BLaER1 (cell line): ENCODE measurements at regions not wholly inside any gene's neighbourhood (a gene's known extent, or its start where the extent isn't known, plus 50 kb on each side); places are given as distances from the start of the nearest gene placed in this dataset.

Experiments
- H3K27ac ChIP-seq: shearing (Covaris generic); formaldehyde crosslinking; 2 replicates; pipeline ENCODE4 v1.8.1; 2022
- H3K27me3 ChIP-seq: shearing (Covaris generic); formaldehyde crosslinking; 2 replicates; pipeline ENCODE4 v1.8.1; 2022
- H3K36me3 ChIP-seq: shearing (Covaris generic); formaldehyde crosslinking; 2 replicates; pipeline ENCODE4 v1.8.1; 2022
- H3K4me1 ChIP-seq: shearing (Covaris generic); formaldehyde crosslinking; 2 replicates; pipeline ENCODE4 v1.8.1; 2022
- H3K4me2 ChIP-seq: shearing (Covaris generic); formaldehyde crosslinking; 2 replicates; pipeline ENCODE4 v1.8.1; 2022
- H3K4me3 ChIP-seq: shearing (Covaris generic); formaldehyde crosslinking; 2 replicates; pipeline ENCODE4 v1.8.1; 2022
- H3K9ac ChIP-seq: shearing (Covaris generic); formaldehyde crosslinking; 2 replicates; pipeline ENCODE4 v1.8.1; 2022
- H3K9me3 ChIP-seq: shearing (Covaris generic); formaldehyde crosslinking; 2 replicates; pipeline ENCODE4 v1.8.1; 2022
- H4K20me1 ChIP-seq: shearing (Covaris generic); formaldehyde crosslinking; 2 replicates; pipeline ENCODE4 v1.8.1; 2022
- Cebpa-rat ChIP-seq: shearing (Covaris generic); IDR thresholded peaks from 2 replicates; pipeline ENCODE4 v1.8.1; 2022

- Histone ChIP-seq H3K4me1 (peaks cover 18% of the 10 kb centered on the region), H3K4me3 (no peak overlapping the region), H3K4me2 (no peak overlapping the region), H4K20me1 (no peaks in the 10 kb centered on the region), H3K27me3 (no peaks in the 10 kb centered on the region), H3K9ac (no peak overlapping the region), H3K9me3 (no peaks in the 10 kb centered on the region), H3K36me3 (no peaks in the 10 kb centered on the region), H3K27ac (no peak overlapping the region)
- TF ChIP-seq Cebpa-rat: no peak
Measured at GRCh38 chr10:83957168-83957947, 182.0 kb upstream of the GHITM start.

GRCh38 chr10:83959328-83959727 is 180.0 kb upstream of the GHITM start:
- no peaks in the 10 kb centered on the region for H3K27me3 ChIP-seq
- no peaks in the 10 kb centered on the region for H4K20me1 ChIP-seq
- no peak overlapping the region for H3K4me2 ChIP-seq
- no peaks in the 10 kb centered on the region for H3K36me3 ChIP-seq
- H3K9me3 ChIP-seq: no peaks in the 10 kb centered on the region
- no peak overlapping the region for H3K4me3 ChIP-seq
- no peak overlapping the region for H3K9ac ChIP-seq
- peaks cover 10% of the 10 kb centered on the region for H3K4me1 ChIP-seq
- no peak for TF ChIP-seq Cebpa-rat
- no peak overlapping the region for H3K27ac ChIP-seq

- no peak overlapping the region for H3K4me2 ChIP-seq
- H3K9ac ChIP-seq: no peak overlapping the region
- H3K4me1 ChIP-seq: peaks cover 2% of the 10 kb centered on the region
- H3K36me3 ChIP-seq: no peaks in the 10 kb centered on the region
- no peak overlapping the region for H3K4me3 ChIP-seq
- H3K27me3 ChIP-seq: no peaks in the 10 kb centered on the region
- no peak overlapping the region for H3K27ac ChIP-seq
- no peaks in the 10 kb centered on the region for H3K9me3 ChIP-seq
- no peak for TF ChIP-seq Cebpa-rat
- H4K20me1 ChIP-seq: no peaks in the 10 kb centered on the region
Measured at GRCh38 chr10:83960125-83960524, 179.2 kb upstream of the GHITM start.

GRCh38 chr10:83961620-83962019 is 177.7 kb upstream of the GHITM start:
- Histone ChIP-seq H4K20me1 (no peaks in the 10 kb centered on the region), H3K9me3 (no peaks in the 10 kb centered on the region), H3K36me3 (no peaks in the 10 kb centered on the region), H3K9ac (no peak overlapping the region), H3K4me2 (no peak overlapping the region), H3K27ac (no peak overlapping the region), H3K27me3 (no peaks in the 10 kb centered on the region), H3K4me3 (no peak overlapping the region), H3K4me1 (no peaks in the 10 kb centered on the region)
- no peak for TF ChIP-seq Cebpa-rat

- H4K20me1 ChIP-seq: no peaks in the 10 kb centered on the region
- no peak overlapping the region for H3K4me2 ChIP-seq
- H3K9me3 ChIP-seq: no peaks in the 10 kb centered on the region
- H3K36me3 ChIP-seq: no peaks in the 10 kb centered on the region
- no peaks in the 10 kb centered on the region for H3K27me3 ChIP-seq
- H3K27ac ChIP-seq: no peak overlapping the region
- TF ChIP-seq Cebpa-rat: no peak
- H3K4me3 ChIP-seq: no peak overlapping the region
- no peaks in the 10 kb centered on the region for H3K4me1 ChIP-seq
- H3K9ac ChIP-seq: no peak overlapping the region
Measured at GRCh38 chr10:83963446-83963845, 175.9 kb upstream of the GHITM start.

GRCh38 chr10:83965473-83965872 is 173.8 kb upstream of the GHITM start:
- Histone ChIP-seq H3K9ac (no peak overlapping the region), H4K20me1 (no peaks in the 10 kb centered on the region), H3K4me3 (no peak overlapping the region), H3K27me3 (no peaks in the 10 kb centered on the region), H3K27ac (no peak overlapping the region), H3K4me2 (no peak overlapping the region), H3K36me3 (no peaks in the 10 kb centered on the region), H3K4me1 (no peaks in the 10 kb centered on the region), H3K9me3 (no peaks in the 10 kb centered on the region)
- TF ChIP-seq Cebpa-rat: no peak

- no peak overlapping the region for H3K4me3 ChIP-seq
- H3K27me3 ChIP-seq: no peaks in the 10 kb centered on the region
- no peak overlapping the region for H3K9ac ChIP-seq
- no peak overlapping the region for H3K4me2 ChIP-seq
- no peaks in the 10 kb centered on the region for H3K4me1 ChIP-seq
- H4K20me1 ChIP-seq: no peaks in the 10 kb centered on the region
- no peak overlapping the region for H3K27ac ChIP-seq
- H3K9me3 ChIP-seq: no peaks in the 10 kb centered on the region
- no peak for TF ChIP-seq Cebpa-rat
- H3K36me3 ChIP-seq: no peaks in the 10 kb centered on the region
Measured at GRCh38 chr10:83968052-83968451, 171.3 kb upstream of the GHITM start.

GRCh38 chr10:83978681-83979383 is 160.5 kb upstream of the GHITM start:
- Histone ChIP-seq H3K27me3 (no peaks in the 10 kb centered on the region), H3K27ac (no peak overlapping the region), H3K4me1 (peaks cover 6% of the 10 kb centered on the region; the same call in 1 of the 2 replicates), H3K9ac (no peak overlapping the region), H3K4me2 (no peak overlapping the region), H4K20me1 (no peaks in the 10 kb centered on the region), H3K9me3 (peaks cover 9% of the 10 kb centered on the region; the same call in 1 of the 2 replicates), H3K4me3 (no peak overlapping the region), H3K36me3 (no peaks in the 10 kb centered on the region)
- no peak for TF ChIP-seq Cebpa-rat

- Histone ChIP-seq H3K9ac (no peak overlapping the region), H3K9me3 (no peaks in the 10 kb centered on the region), H3K4me3 (no peak overlapping the region), H3K4me2 (no peak overlapping the region), H3K36me3 (no peaks in the 10 kb centered on the region), H3K4me1 (peaks cover 6% of the 10 kb centered on the region; the same call in 1 of the 2 replicates), H3K27me3 (no peaks in the 10 kb centered on the region), H4K20me1 (no peaks in the 10 kb centered on the region), H3K27ac (no peak overlapping the region)
- no peak for TF ChIP-seq Cebpa-rat
Measured at GRCh38 chr10:83982812-83983211, 156.5 kb upstream of the GHITM start.

GRCh38 chr10:83983578-83984255 is 155.6 kb upstream of the GHITM start:
- no peaks in the 10 kb centered on the region for H3K27me3 ChIP-seq
- H3K4me2 ChIP-seq: no peak overlapping the region
- no peak overlapping the region for H3K4me3 ChIP-seq
- H3K36me3 ChIP-seq: no peaks in the 10 kb centered on the region
- no peak overlapping the region for H3K27ac ChIP-seq
- H3K9ac ChIP-seq: no peak overlapping the region
- H3K4me1 ChIP-seq: peaks cover 6% of the 10 kb centered on the region; the same call in 1 of the 2 replicates
- no peaks in the 10 kb centered on the region for H4K20me1 ChIP-seq
- no peaks in the 10 kb centered on the region for H3K9me3 ChIP-seq
- TF ChIP-seq Cebpa-rat: no peak
